ENCODE measurements at regions not wholly inside any gene's neighbourhood (a gene's known extent, or its start where the extent isn't known, plus 50 kb on each side); places are given as distances from the start of the nearest gene placed in this dataset.
"Not testable (repeated sequence)": the region's sequence is repeated elsewhere in the genome, so short reads cannot be mapped to it uniquely, and the experiment has no call there.

GRCh38 chr1:188735567-188735966 is 1742.1 kb downstream of the BRINP3 start:
- H3K4me1 ChIP-seq = no peaks in the 10 kb centered on the region
- H3K9me3 ChIP-seq = no peaks in the 10 kb centered on the region
- 79% methylated on average over 4 of the region's 4 CpGs for WGBS (ENCODE audit: missing lambda C conversion rate)
- ChIA-PET CTCF (no interaction called here), POLR2A (no interaction called here)
- no peak for FAIRE-seq
- no peak overlapping the region for H3K4me2 ChIP-seq
- TF ChIP-seq E2F6 (IDR thresholded peaks at IDR 0.05; ENCODE audit: borderline replicate concordance, low read depth) = no peak
- TF ChIP-seq MAFK (IDR thresholded peaks at IDR 0.05; ENCODE audit: partially characterized antibody) = no peak
- TF ChIP-seq, protein P1, sequence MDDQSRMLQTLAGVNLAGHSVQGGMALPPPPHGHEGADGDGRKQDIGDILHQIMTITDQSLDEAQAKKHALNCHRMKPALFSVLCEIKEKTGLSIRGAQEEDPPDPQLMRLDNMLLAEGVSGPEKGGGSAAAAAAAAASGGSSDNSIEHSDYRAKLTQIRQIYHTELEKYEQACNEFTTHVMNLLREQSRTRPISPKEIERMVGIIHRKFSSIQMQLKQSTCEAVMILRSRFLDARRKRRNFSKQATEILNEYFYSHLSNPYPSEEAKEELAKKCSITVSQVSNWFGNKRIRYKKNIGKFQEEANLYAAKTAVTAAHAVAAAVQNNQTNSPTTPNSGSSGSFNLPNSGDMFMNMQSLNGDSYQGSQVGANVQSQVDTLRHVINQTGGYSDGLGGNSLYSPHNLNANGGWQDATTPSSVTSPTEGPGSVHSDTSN (IDR thresholded peaks at IDR 0.05) = no peak
- no peak for TF ChIP-seq USF2 (IDR thresholded peaks at IDR 0.05)
- no peak for TF ChIP-seq ELK1 (IDR thresholded peaks at IDR 0.05; ENCODE audit: low read depth, low read length)
- TF ChIP-seq ZFP36 (IDR thresholded peaks at IDR 0.05; ENCODE audit: borderline replicate concordance, partially characterized antibody) = no peak
- TF ChIP-seq NFE2L2 (conservative IDR thresholded peaks at IDR 0.05; ENCODE audit: low read length) = no peak
- no peak for TF ChIP-seq HOXA7 (CRISPR knock-in tag; IDR thresholded peaks at IDR 0.05)
- no peak for TF ChIP-seq RFX5 (IDR thresholded peaks at IDR 0.05)
- no peak for TF ChIP-seq CHD4 (IDR thresholded peaks at IDR 0.05; ENCODE audit: borderline replicate concordance)
- no peak for TF ChIP-seq CTCF (IDR thresholded peaks at IDR 0.05)
- no peak for TF ChIP-seq ZSCAN20 (CRISPR knock-in tag; IDR thresholded peaks at IDR 0.05)
- no peak for TF ChIP-seq TP53 (CRISPR knock-in tag; IDR thresholded peaks at IDR 0.05)
- DNase-seq (ENCODE audit: low read depth in 1 of 2, low spot score in 1 of 2) = peak in 1 of 2 experiments; percentile 12
- no peak for ATAC-seq
- H3K4me3 ChIP-seq = no peak overlapping the region
- H3K27ac ChIP-seq = no peak overlapping the region

- FAIRE-seq; H3K4me3 ChIP-seq; POLR2A ChIA-PET; H3K4me1 ChIP-seq; DNase-seq (ENCODE audit: low read depth in 1 of 2, low spot score in 1 of 2); H3K27ac ChIP-seq; CTCF ChIA-PET; H3K9me3 ChIP-seq; ATAC-seq; H3K4me2 ChIP-seq: not testable (repeated sequence)
- 52% methylated on average over 3 of the region's 3 CpGs for WGBS (ENCODE audit: missing lambda C conversion rate)
These were observed 1728.4 kb downstream of the BRINP3 start for GRCh38 chr1:188749275-188749674.

DNA sequence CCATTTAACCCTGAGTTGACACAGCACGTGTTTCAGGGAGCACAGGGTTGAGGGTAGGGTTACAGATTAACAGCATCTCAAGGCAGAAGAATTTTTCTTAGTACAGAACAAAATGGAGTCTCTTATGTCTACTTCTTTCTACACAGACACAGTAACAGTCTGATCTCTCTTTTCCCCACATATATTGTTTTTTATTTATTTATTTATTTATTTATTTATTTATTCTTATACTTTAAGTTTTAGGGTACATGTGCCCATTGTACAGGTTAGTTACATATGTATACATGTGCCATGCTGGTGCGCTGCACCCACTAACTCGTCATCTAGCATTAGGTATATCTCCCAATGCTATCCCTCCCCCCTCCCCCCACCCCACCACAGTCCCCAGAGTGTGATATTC is 1725.6 kb downstream of the BRINP3 start:
- H3K4me1 ChIP-seq; H3K27ac ChIP-seq; DNase-seq (ENCODE audit: low read depth in 1 of 2, low spot score in 1 of 2); FAIRE-seq; POLR2A ChIA-PET; H3K9me3 ChIP-seq; H3K4me3 ChIP-seq; ATAC-seq; H3K4me2 ChIP-seq; CTCF ChIA-PET: not testable (repeated sequence)
- TF ChIP-seq ZC3H11A (IDR thresholded peaks at IDR 0.05) = peak; percentile 60
- WGBS (ENCODE audit: missing lambda C conversion rate) = 46% methylated on average over 3 of the region's 3 CpGs

DNA sequence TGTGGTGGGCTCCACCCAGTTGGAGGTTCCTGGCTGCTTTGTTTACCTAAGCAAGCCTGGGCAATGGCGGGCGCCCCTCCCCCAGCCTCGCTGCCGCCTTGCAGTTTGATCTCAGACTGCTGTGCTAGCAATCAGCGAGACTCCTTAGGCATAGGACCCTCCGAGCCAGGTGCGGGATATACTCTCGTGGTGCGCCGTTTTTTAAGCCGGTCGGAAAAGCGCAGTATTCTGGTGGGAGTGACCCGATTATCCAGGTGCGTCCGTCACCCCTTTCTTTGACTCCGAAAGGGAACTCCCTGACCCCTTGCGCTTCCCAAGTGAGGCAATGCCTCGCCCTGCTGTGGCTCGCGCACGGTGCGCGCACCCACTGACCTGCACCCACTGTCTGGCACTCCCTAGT is 1719.9 kb downstream of the BRINP3 start:
- H3K4me3 ChIP-seq; ATAC-seq; POLR2A ChIA-PET; H3K9me3 ChIP-seq; FAIRE-seq; DNase-seq (ENCODE audit: low read depth in 1 of 2, low spot score in 1 of 2); H3K4me1 ChIP-seq; H3K4me2 ChIP-seq; H3K27ac ChIP-seq; CTCF ChIA-PET: not testable (repeated sequence)
- WGBS (ENCODE audit: missing lambda C conversion rate) = 85% methylated on average over 23 of the region's 24 CpGs

All from A549 (cell line).